HL-60 (cell line): ENCODE measurements at regions not wholly inside any gene's neighbourhood (a gene's known extent, or its start where the extent isn't known, plus 50 kb on each side); places are given as distances from the start of the nearest gene placed in this dataset.

Experiments
- CTCF ChIP-seq: IDR thresholded peaks from one replicate; pipeline ENCODE4 v1.5.1; 2011; ENCODE audit warnings: low read length, control low read depth, inconsistent platforms; ENCODE audit not compliant: insufficient read depth
- GABPA ChIP-seq: IDR thresholded peaks from 2 replicates; pipeline ENCODE4 v1.6.1; 2012; ENCODE audit warnings: low read depth
- POLR2AphosphoS5 ChIP-seq: IDR thresholded peaks from 2 replicates; pipeline ENCODE4 v1.6.1; 2012; ENCODE audit warnings: low read depth
- REST ChIP-seq: IDR thresholded peaks from 2 replicates; pipeline ENCODE4 v1.6.1; 2012; ENCODE audit warnings: low read depth; ENCODE audit not compliant: insufficient replicate concordance

- TF ChIP-seq POLR2AphosphoS5 (no peak), CTCF (no peak), REST (no peak), GABPA (no peak)
These were observed 104.8 kb upstream of the MC3R start for GRCh38 chr20:56143759-56144158.
